ENCODE measurements at regions not wholly inside any gene's neighbourhood (a gene's known extent, or its start where the extent isn't known, plus 50 kb on each side); places are given as distances from the start of the nearest gene placed in this dataset.
"Not testable (repeated sequence)": the region's sequence is repeated elsewhere in the genome, so short reads cannot be mapped to it uniquely, and the experiment has no call there.

DNA sequence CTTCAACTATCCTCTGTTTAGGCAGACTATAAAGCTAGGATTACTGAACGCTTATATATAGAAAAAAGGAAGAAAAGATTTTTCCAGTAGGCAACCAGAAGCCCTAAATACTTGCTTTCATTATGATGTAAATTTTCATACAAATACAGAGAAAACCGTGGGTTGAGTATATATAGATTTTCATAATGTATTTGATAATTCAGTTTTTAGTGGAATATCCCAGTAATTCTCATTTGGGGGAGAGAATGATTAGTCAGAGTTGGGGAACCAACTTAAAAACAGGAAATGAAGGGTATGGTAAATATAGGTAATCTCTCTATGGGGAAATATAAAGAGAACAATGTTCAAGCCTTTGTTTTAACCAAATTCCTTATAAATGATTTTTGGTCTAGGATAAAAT, 154.0 kb upstream of the CITED2 start:
- DNase-seq: no peak

DNA sequence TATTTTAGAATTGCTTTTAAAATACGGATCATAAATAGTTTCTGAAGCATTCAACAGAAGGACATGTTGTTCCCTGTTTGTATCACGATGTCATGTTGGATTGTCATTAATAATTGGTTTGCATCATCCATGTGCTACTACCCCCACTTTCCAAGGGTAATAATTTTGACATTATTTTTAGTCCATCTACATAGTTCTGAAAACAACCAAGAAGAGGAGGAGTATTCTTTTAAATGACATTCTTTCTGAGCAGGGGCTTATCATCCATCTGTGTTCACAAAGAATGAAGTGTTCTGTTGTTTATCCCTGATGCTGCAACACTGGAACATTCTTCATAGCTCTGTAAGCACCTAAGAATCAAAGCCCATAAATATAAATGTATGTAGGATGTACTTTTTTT, 151.0 kb upstream of the CITED2 start:
- no peak for DNase-seq

DNA sequence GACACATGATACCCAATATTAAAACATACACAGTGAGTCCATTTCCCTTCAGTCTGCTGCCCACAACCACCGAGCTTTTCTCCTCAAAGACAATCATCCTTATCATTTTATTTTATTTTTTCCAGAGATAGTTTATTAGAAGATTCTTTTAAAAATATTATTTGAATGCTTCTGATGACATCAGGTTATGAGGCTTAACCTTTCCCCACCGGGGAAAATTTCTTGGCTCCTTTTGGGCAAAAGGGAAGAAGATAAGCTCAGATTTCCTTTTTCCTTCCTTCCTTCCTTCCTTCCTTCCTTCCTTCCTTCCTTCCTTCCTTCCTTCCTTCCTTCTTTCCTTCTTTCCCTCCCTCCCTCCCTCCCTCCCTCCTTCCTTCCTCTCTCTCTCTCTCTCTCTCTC, 149.5 kb upstream of the CITED2 start:
- DNase-seq: no peak

DNA sequence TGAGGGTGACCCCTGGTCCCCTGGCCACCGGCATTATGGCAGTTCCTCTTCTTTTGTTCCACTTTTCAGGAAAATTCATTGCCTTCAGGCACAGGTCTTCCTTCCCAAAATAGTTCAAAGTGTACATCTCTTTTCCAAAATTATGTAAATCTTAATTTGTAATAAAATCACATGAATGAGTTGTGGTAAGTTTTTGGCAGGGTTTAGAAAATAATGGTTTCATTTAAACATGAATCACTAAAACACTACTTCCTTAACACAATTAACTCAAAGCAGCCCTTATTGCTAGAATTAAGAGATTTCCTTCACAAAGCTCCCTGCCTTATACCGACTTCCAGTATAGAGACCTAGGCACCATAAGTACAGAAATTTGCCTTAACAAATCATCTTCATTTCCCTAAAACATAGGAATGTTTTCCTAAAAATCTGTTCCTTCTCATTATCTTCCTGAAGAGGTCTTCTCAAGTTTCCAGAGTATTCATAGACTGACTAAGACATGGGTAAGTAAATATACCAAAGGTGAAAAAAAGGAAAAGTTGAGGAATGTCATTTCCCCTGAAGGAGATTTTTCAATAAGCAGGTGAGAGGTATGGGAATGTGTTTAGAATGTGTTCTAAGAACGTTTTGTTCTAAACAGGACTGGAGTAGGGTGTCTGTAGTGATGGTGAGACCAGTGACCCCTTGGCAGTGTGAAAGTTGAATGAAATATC, 148.2 kb upstream of the CITED2 start:
- DNase-seq: no peak

DNA sequence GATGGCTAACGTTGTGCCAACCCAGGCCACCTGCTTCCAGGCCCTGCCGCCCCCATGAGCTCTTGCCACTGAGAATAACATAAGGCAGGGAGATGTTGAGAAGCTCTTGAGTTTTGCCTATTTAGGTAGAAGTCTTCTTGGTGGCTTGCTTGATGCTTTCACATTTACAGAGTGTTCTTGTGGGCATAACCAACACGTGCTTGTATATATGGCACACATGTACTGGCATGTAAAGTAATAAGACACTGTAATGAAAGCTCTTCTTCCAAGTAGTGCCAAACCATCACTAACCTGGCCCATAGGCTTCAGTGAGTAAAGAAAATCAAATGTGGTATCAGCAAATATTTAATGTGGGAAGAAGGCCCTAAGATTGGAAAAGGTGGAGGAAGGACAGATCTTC, 146.9 kb upstream of the CITED2 start:
- no peak for DNase-seq

DNA sequence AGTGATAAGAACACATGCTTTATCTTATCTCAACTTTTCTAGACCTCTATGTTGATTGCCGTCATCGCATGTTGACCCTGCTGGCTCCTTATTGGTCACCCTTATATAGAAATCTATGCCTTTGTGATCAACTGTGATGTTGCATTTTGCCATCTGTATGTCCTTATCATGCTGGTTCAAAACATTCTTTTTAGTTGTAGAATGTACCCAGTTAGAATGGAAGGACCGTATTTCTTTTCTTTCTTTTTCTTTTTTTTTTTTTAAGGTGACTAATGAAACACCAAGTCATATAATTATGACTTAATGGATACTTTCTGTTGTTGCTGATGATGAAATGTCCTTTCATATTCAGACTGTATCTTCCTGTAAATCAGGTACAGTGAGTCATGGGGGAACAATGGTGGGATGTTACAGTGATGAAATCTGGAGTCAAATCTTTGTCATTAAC, 145.9 kb upstream of the CITED2 start:
- DNase-seq: no peak

DNA sequence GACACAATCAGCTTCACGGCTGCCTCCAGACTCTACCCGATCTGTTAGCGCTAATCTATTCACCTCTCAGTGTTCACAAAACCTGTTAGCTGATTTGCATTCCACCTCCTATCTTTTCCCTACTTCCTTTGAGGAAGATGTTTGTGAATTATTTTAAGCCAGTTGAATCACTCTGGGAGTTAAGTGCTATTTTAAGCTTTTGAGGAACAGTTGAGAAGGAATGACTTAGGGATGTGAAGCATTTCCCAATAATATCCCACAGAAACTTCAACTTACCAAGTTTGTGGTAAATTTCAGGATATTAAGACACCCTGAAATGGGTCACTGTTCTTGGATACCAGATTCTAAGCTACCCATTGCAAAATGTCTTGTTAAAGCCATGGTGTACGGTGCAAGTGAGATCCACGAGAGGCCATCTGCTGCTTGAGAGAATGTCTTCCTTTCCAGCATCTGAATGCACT, 145.2 kb upstream of the CITED2 start:
- DNase-seq: no peak

DNA sequence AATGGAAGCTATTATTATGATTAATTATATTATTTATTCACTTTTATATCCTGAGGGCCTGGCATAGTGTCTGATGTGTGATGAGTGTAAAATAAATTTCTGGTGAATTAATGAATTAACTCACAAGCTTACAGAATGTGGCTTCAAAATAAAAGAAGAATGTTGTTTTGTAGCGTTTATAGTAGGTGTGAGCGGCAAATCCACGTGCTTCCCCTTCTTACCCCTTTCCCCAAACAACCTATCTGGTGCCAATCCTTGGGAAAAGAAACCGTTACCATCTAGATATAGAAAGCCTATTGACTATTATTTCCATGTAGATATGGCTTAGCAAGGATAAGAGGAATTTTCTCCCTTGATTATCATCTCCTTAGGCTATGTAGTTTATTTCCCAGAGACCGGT, 144.6 kb upstream of the CITED2 start:
- DNase-seq: no peak

DNA sequence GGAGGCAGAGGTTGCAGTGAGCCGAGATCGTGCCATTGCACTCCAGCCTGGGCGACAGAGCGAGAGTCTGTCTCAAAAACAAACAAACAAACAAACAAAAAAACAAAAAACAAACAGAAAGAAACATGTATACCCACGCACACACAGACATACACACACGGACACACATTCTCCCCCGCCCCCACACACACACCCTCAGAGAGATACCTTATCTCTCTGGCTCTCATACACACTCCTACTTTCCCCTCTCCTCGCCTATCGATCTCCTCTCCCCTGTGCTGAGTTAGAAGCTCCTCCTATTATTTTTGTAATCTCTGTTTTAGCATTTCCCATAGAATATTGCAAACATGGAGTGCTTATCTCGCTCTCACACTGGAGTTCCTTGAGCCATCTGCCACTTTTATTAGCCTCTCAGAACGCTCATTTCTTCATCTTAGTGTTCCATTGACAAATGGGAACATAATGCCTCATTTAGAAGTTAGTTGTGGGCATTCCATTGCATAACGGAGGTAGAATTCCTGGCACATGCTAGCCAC, 144.2 kb upstream of the CITED2 start:
- no peak for DNase-seq

DNA sequence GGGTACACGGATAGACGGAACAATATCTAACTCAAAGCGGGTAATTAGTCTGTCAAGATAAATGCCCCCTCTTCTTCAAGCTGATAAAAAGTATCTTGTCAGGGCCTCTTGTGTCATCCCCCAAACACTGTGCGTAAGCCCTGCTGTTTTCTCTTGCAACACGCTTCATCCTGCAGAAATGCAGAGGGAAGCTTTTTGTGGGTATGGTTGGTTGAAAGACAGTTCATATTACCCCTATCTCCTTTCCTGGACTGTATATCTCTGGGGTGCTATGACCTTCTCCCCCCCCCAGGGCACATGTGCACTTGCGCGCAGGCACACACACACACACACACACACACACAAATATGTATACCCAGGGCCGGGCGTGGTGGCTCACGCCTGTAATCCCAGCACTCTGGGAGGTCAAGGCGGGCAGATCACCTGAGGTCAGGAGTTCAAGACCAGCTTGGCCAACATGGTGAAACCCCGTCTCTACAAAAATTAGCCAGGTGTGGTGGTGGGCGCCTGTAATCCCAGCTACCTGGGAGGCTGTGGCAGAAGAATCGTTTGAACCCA, 143.6 kb upstream of the CITED2 start:
- not testable (repeated sequence) for DNase-seq

DNA sequence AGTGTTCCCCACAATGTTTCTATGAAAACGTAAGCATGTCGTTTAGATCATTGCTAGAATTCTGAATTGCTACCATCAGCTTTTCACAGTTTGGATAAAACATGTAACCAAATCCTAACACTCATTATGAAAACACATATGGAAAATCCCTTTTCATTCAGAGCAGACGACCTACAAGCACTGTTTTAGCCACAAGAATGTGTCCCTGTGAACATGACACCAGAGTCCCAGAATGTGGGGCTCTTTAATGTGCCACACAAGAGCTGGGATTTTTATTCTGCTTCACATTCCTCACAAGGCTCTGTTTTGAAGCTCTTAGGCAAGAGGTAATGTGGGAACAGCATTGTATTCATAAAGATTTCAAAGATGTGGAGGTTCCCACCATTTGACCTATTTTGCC, 141.1 kb upstream of the CITED2 start:
- DNase-seq: no peak

DNA sequence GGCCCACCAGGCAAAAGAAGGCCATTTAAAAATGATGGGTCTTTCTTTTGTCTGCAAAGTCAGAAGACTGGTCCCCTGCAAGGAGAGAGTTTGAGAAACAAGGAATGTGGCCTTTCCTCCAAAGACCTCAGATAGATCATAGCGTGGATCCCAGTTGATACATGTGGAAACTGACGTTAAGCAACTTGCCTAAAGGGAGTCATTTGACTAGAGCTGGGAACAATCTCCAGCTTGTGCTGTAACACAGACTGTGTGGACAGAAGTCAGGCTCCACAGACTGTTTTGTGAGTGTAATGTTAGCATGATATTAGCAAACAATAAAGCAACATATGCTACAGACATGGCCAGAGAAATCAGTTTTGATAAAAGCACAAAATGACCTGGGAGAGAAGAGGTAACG, 140.4 kb upstream of the CITED2 start:
- no peak for DNase-seq

DNA sequence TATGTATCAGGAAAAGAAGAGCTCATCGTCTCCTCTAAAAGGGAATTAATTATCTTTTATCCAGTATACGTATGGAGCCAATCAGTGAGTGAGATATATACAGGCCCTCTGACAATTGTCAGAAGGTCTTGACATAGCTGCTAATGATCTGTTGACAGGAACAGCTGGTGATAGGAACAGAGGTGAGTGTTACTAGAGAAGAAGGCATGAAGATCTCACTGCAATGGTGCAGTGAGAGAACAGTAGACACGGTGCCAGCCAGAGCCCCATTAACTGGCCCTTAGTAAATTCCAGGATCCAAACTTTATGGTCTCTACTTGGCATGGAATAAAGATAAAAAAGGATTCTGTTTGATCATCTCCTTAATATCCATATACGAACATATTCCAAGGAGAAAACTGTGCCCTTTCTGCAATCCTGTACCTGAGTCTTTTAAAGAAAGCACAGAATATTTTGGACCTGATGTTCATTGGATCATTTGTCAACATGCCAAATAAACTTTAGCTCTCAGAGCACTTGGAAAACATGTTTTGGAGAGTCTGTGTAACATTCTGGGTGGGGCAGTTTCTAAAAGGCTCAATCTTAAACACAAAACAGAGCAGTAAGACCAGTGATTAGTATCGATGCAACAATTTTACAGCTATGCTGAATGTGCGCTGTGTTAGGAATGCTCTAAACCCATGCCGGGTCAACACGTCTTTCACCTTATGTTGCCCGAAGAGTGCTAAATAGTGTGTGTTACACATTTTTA, 135.8 kb upstream of the CITED2 start:
- DNase-seq: no peak

DNA sequence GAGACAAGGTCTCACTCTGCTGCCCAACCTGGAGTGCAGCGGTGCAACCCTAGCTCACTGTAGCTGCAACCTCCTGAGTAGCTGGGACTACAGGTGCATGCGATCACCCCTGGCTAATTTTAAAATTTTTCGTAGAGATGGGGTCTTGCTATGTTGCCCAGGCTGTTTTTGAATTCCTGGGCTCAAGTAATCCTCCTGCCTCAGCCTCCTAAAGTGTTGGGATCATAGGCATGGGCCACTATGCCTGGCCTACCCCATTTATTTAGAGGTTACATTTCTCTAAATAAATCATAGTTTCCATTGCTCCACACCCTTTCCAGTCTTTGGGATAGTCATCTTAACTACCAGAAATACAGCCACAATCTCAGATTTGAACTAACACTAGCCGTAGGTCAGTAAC, 134.7 kb upstream of the CITED2 start:
- DNase-seq: no peak

DNA sequence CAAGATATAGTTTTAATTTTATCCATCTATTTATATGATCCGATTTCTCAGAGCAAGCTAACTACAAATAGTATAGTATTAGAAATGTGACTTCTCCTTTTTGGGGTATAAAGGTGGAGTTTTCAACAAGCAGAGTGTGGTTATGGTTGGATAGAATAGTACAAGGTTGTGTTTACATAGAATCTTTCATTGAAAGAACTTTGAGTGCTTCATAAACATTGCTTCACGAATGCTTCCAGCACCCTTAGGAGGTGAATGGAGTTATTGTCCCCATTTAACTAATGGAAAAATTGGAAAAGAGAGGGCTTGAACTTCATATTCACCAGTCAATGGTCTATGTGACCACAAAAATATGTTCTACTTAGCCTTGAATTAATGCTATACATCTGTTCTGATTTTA, 134.1 kb upstream of the CITED2 start:
- no peak for DNase-seq

DNA sequence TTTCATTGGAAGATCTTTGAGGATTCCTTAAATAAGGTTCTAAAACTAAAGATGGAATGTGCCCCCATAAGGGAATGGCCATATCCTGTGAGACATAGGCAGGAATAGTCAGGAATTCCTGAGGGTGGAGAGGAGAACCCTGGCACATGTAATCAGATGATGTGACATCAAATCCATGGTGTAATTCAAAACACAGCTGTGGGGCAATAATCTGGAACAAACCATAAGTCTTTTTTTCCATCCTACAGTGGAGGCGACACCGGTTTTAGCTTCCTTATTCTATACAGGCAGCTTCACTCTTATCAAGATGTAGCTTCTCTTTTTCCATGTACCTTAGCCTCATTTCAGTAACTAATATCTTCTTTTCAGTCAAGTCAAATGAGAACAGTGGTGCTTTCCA, 133.6 kb upstream of the CITED2 start:
- no peak for DNase-seq

DNA sequence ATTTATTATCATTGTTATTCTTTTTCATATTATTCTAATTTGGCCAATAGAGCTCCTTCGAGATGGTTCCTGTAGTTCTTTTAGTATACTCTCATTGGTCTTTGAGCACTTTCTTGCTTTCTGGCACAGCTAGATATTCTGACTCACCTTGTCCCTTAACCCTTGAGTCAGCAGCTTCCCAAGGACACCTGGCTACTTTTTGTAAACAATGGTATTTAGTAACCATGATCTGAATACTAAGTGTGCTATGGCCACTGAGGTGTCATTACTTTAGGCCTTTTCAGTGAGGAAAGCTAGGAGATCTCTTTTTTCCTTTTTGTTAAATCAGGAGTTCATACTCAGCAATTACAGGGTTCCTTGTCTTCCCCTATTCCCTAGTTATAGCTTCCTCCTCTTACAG, 126.5 kb upstream of the CITED2 start:
- no peak for DNase-seq

DNA sequence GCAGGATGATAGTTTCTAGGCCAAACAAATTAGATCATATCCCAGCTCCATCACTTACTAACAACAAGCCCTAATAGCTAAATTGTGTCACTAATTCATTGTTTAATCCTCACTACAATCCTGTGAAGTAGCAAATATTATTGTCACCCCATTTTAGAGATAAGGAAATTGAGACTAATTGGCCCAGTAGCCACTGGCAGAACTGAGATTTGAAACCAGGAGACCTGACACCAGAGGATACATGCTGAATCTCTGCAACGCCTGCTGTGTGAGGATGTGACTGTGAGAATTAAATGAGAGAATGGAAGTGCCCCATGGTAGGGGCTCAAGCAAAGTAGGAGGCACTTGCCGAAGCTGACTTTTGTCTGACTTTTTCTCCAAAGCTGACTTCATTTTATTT, 124.3 kb upstream of the CITED2 start:
- no peak for DNase-seq

DNA sequence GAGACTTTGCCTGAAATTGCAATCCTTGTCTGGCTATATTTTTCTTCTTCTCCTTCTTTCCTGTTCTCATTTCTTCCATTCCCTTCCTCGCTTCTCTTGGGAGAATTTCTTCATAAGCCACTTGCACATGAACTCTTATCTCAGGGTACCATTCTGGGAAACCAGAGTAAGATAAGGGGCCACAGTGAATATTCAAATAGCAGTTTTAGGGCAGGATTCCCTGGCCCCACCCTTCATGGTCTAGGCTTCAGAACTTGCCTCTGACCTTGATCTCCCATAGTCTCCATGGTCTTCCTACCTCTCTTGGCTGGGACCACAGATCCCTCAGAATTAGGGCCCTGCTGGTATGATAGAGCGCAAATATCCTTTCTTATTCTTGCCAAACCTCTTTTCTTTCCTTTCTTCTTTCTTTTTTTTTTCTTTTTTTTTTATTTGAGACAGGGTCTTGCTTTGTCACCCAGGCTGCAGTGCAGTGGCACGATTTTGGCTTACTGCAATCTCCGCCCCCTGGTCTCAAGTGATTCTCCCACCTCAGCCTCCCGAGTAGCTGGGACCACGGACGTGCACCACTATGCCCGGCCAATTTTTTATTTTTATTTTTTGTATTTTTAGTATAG, 123.0 kb upstream of the CITED2 start:
- DNase-seq: no peak

DNA sequence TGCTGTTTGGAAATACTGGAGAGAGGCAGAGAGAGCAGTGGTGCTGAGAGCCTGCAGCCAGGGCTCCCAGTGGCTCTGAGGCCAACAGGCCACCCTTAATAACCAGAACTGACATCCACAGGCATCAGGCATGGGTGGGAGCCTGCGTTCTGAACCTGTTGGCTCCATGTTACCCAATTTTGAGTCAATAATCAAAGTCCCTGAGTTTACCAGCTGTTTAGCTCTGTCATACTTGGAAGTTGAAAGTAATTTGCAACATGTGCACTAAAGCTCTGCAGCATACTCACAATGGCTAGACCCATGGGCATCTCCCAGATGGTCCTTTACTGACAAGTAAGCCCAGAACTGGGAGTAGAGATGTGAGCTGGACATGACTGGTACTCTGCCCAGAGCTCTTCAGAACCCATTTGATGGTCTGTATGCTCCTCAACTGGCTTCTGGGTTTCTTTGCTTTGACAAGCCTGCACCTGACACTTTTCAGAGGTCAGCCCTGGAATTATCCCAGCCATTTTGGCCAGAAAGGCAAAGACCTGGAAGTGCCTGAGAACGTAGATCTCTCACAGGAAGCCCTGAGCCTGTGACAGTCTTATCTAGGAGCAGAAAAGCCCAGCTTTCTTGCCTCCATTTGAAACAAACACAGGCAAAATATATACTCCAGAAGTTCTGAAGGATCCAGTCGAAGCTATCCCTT, 122.4 kb upstream of the CITED2 start:
- no peak for DNase-seq

DNA sequence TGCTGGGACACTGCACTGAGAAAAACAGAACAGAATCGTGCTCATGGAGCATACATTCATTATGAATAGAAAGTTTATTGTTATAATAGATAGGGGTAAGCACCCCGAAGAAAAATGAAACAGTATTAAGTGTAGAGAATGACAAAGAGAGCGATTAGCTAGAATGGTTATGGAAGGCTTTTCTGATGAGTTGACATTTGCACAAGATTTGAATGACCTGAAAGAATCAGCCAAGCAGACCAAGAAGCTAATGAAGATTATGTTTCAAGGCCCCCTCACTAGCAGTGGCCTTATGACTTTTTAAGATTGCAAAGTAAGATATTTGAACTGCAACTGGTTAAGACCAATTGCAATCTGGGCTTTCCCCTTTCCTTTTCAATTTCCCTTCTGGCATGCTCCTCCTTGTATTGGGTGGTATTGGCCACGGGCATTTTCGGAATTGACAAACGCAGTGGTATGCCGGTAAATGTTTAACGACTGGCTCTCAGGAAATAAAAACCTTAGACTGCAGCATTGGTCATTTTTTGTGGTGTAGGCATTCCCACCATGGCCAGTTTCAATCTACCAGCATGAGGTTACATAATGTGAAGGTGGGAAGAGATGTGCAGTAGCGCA, 120.0 kb upstream of the CITED2 start:
- DNase-seq: no peak

DNA sequence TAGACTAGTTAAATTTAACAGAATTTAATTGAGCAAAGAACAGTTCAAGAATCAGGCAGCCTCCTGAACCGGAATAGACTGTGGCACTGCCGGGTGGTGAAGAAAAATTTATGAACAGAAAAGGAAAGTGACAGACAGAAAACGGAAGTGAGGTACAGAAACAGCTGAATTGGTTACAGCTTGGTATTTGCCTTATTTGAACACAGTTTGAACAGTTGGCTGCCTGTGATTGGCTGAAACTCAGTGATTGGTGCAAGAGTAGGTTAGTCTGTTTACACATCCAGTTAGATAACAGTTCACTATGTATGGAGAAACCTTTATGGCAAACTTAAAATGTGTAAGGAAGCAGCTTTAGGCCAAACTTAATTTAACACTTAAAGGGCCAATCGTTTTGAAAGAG, 116.0 kb upstream of the CITED2 start:
- DNase-seq: no peak

DNA sequence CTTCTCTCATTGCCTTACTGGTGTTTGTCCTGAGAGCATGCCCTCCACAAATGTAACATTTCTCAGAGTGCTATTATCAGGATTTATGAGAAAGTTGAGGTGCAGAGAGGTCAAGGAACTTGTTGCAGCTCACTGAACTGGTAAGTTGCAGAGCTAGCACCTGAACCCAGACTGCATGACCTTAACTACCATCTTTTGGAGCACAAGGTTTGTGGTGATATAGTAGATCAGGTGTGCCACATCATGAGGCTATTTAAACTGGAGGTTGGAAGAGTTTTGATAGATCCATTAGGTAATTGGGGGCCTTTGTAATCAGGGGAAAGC, 112.0 kb upstream of the CITED2 start:
- DNase-seq: no peak
